Cardiac fibroblast (primary cell): ENCODE measurements at regions not wholly inside any gene's neighbourhood (a gene's known extent, or its start where the extent isn't known, plus 50 kb on each side); places are given as distances from the start of the nearest gene placed in this dataset.
"Not testable (repeated sequence)": the region's sequence is repeated elsewhere in the genome, so short reads cannot be mapped to it uniquely, and the experiment has no call there.

Source experiments
- DNase-seq, 2 donors: peaks; one replicate each; pipeline versions ENCODE4 v3.0.0 to v3.0.0-alpha.2; 2010; ENCODE audit warnings: low read depth in 2 of 2
- H3K4me3 ChIP-seq, 2 donors: replicated peaks in 1 of 2; 1 replicate in 1 of 2; 2 replicates in 1 of 2; pipeline ENCODE4 v1.5.1; 2011; ENCODE audit warnings: low read depth in 2 of 2, low read length in 2 of 2, mild to moderate bottlenecking in 2 of 2, moderate library complexity in 1 of 2
- CTCF ChIP-seq: IDR thresholded peaks from one replicate; pipeline ENCODE4 v1.5.1; 2011; ENCODE audit warnings: low read depth, mild to moderate bottlenecking, low read length, inconsistent platforms

DNA sequence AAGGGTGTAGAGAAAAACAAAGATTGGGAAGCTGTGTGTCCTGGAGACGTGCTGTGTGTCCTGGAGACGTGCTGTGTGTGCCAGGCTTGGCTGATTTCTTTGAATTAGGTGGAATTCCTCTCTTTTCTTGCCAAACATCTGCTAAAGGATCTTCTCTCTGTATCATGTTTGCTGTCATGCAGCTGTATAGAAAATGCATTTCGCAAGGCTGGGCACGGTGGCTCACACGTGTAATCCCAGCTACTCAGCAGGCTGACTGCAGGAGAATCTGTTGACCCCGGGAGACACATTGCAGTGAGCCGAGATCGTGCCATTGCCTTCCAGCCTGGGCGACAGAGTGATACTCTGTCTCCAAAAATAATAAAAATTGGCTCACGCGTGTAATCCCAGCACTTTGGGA lies 187.0 kb downstream of the CRLF2 start:
- H3K4me3 ChIP-seq, result no peak overlapping the region
- TF ChIP-seq CTCF, result no peak
- DNase-seq, result no peak

GRCh38 chrX:1023676-1024075 lies 188.8 kb downstream of the CRLF2 start:
- DNase-seq, result no peak
- no peak for TF ChIP-seq CTCF

DNA sequence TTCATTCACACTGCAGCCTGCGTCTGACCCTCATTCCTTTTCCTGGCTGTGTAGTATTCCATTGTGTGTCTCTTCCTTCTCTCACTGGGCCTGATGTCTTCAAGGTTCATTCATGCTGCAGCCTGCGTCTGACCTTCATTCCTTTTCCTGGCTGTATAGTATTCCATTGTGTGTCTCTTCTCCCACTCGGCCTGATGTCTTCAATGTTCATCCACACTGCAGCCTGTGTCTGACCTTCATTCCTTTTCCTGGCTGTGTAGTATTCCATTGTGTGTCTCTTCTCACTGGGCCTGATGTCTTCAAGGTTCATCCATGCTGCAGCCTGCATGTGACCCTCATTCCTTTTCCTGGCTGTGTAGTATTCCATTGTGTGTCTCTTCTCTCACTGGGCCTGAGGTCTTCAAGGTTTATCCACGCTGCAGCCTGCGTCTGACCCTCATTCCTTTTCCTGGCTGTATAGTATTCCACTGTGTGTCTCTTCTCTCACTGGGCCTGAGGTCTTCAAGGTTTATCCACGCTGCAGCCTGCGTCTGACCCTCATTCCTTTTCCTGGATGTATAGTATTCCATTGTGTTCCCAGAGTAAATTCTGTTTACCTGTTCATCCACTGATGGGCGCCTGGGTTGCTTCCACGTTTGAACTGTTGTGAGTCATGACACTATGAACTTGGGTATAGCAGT lies 191.0 kb downstream of the CRLF2 start:
- not testable (repeated sequence) for H3K4me3 ChIP-seq, DNase-seq

More at GRCh38 chrX:1023676-1024075, 188.8 kb downstream of the CRLF2 start:
- H3K4me3 ChIP-seq, result no peak overlapping the region

DNA sequence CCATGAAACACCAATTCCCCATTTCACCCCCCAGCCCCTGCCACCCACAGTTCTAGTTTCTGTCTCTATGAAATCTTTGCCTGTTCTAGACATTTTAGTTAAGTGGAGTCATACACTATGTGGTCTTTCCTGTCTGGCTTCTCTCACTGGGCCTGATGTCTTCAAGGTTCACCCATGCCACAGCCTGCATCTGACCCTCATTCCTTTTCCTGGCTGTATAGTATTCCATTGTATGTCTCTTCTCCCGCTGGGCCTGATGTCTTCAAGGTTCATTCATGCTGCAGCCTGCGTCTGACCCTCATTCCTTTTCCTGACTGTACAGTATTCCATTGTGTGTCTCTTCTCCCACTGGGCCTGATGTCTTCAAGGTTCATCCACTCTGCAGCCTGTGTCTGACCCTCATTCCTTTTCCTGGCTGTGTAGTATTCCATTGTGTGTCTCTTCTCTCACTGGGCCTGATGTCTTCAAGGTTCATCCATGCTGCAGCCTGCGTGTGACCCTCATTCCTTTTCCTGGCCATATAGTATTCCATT lies 191.7 kb downstream of the CRLF2 start:
- DNase-seq, result no peak
- no peak for TF ChIP-seq CTCF
- no peak overlapping the region for H3K4me3 ChIP-seq

DNA sequence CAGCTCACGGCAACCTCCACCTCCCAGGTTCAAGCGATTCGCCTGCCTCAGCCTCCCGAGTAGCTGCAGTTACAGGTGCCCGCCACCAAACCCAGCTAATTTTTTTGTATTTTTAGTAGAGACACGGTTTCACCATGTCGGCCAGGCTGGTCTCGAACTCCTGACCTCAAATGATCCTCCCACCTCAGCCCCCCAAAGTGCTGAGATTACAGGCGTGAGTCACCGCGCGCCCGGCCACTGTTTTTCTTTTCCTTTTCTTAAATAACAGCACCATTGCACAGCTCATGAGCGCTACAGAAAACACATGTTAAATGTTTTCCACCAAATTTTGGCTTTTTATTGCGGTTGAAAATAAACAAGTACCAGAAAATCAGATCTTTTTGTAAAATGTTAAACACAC lies 195.5 kb downstream of the CRLF2 start:
- H3K4me3 ChIP-seq, DNase-seq: not testable (repeated sequence)

GRCh38 chrX:1016281-1016680 lies 196.2 kb downstream of the CRLF2 start:
- DNase-seq, H3K4me3 ChIP-seq: not testable (repeated sequence)

DNA sequence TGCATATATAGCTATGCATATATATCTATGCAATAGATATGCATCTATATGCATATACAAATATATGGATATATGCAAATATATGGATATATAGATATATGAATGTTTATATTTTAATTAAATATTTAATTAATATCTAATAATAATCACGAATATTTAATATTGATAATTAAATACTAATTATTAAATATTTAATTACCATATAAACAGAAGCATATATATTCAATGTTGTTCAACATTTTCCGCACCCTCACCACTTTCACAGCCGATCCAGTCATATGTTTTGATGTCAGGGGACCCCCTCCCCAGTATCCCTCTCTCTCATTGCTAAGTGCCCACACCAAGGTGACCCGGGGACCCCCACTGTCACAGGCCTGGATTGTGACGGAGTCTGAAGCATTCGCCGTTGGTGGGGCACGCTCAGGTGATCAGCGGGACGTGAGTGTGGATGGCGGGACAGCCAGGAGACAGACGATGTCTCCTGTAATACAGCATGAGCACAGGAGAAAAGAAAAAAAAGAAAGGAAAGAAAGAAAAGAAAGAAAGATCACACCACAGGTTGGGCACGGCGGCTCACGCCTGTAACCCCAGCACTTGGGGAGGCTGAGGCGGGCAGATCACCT lies 199.7 kb downstream of the CRLF2 start:
- no peak for TF ChIP-seq CTCF
- no peak for DNase-seq
- no peak overlapping the region for H3K4me3 ChIP-seq

DNA sequence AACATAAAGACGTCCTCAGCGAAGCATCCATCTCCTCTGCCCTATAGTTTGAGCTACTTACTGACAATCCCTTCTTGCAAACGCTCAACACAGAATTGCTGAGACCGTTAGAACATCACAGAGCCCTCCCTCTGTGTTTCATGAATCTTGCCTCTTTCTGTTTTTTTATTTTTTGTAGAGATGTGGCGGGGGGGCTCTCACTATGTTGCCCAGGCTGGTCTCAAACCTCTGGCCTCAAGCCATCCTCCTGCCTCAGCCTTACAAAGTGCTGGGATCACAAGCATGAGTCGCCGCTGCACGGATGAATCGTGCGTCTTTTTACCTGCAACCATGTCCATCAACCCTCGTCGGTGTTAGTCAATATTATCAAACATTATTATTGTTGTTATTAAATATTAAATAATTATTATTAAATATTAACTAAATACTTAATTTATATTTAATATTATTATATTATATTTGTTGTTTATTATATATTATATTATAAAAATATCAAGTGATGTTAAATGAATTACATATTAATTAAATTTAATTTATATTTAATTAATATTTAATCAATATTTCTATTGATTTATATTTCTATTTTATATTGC lies 200.7 kb downstream of the CRLF2 start:
- no peak for TF ChIP-seq CTCF
- H3K4me3 ChIP-seq, result no peak overlapping the region
- DNase-seq, result no peak
